GM18505 (cell line): ENCODE measurements at regions not wholly inside any gene's neighbourhood (a gene's known extent, or its start where the extent isn't known, plus 50 kb on each side); places are given as distances from the start of the nearest gene placed in this dataset.

Source experiments
- ATAC-seq: cut with Tn5 transposase; IDR thresholded peaks from one replicate; pipeline ENCODE4 v1.9.1; 2021; ENCODE audit not compliant: unreplicated experiment
- POLR2A ChIP-seq: IDR thresholded peaks from 4 replicates; pipeline ENCODE4 v1.6.1; 2011; ENCODE audit warnings: borderline replicate concordance; ENCODE audit not compliant: insufficient read depth, insufficient read length; ENCODE audit errors: extremely low read depth

- no peak for TF ChIP-seq POLR2A
- no peak for ATAC-seq
These were observed 497.0 kb upstream of the TUSC1 start for GRCh38 chr9:26175264-26175663.

DNA sequence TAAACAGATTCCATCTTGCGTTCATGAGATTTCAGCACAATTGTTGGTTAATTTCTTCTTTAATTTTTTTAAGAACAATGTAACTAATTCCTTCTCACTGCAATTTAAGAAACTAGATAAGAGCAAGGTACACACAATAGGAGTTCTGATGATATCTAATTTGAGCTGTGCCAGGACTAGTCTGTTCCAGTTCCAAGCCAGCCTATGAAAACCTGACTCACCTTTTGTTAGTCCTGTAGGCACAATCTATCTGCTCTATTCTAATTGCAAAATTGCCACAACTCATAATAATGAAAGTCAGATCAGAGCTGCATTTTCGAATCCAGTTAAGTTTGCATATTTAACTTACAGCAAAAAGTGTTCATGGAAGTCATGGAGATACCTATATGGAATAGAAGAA, 494.1 kb upstream of the TUSC1 start:
- TF ChIP-seq POLR2A = no peak

GRCh38 chr9:26171691-26172090, 493.4 kb upstream of the TUSC1 start:
- no peak for TF ChIP-seq POLR2A
- ATAC-seq = no peak

More for the DNA sequence above, 494.1 kb upstream of the TUSC1 start:
- no peak for ATAC-seq

DNA sequence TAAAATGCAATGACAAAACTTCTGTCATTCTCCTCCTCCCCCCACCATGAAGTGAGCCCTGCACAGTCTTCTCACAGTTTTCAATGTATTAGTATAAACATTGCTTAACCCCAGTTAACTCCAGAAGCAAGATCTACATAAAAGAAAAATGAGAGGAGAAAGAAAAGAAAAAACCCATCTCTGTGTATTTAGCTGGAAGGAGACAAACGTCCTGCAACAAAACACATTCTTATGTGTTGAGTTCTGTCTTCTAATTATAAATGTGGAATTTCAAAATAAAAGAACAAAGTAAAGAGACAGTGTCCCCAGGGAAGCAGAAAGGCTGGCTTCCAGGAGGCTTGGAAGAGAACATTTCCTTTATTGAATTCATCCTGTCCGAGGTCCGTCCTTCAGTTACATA, 491.9 kb upstream of the TUSC1 start:
- TF ChIP-seq POLR2A = no peak
- no peak for ATAC-seq

GRCh38 chr9:26169708-26170107, 491.5 kb upstream of the TUSC1 start:
- no peak for TF ChIP-seq POLR2A
- no peak for ATAC-seq

DNA sequence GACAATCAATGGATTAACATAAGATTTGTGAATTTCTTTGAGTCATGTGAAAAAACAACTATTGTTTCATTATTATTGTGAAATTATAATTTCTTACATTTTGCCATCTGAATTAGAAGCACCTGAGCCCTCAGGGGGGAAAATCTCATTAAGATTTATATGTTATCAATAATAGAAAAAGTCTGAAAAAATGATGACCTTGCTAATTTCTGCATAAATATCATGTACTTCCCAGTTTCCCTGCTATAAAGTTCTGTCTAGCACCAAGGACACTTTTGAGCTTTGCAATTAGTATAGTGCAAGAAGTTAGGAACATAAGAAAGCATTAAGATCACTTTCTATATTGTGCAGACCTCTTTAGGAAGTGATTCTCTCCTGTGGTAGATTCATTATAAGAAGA, 488.3 kb upstream of the TUSC1 start:
- no peak for ATAC-seq
- TF ChIP-seq POLR2A = no peak

GRCh38 chr9:26165426-26165825, 487.2 kb upstream of the TUSC1 start:
- TF ChIP-seq POLR2A = no peak
- ATAC-seq = no peak

DNA sequence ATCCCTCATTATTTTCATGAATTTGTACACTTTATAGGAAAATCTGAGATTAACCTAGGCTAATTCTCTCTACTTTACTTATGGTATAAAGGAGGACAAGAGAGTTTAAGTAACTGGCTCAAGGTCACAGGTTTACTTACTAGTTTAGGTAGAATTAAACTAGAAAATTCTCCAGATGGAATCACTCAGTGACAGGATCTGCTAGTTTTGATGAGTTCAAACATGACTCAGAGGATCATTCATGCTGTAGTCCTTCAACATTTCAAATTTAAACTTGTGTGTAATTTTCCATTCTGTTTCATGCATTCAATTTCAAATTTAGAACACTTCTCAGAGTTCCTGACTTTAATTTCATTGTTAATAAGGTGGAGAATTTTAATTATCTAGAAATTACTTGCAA, 485.7 kb upstream of the TUSC1 start:
- no peak for ATAC-seq

GRCh38 chr9:26159575-26160392, 481.5 kb upstream of the TUSC1 start:
- no peak for TF ChIP-seq POLR2A
- no peak for ATAC-seq

More for the DNA sequence above, 485.7 kb upstream of the TUSC1 start:
- no peak for TF ChIP-seq POLR2A

DNA sequence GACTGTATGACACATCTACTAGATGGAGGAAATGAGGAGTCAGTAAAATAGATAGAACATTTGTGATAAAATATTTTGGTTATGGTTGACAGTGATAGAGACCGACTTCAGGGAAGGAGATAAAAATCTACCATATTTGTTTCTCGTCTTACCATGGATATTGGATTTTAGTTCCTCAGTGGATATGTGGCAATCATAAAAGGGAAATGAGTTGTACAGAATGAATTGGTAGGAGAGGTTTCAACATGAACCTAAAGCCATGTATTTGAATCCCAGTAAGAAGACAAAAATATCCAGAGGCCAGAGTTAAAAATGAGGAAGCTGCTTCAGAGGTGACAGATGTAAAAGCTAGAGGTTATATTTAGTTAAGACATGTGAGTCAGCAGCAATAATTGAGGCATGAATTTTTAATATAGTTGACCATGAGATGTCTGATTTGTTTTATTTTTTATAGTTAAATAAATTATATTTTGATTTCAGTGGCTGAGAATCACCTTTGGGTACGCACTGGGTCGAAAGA, 480.4 kb upstream of the TUSC1 start:
- ATAC-seq = no peak
- no peak for TF ChIP-seq POLR2A

- TF ChIP-seq POLR2A = no peak
- peak; percentile 74 for ATAC-seq
These were observed 479.2 kb upstream of the TUSC1 start for GRCh38 chr9:26157411-26157810.

DNA sequence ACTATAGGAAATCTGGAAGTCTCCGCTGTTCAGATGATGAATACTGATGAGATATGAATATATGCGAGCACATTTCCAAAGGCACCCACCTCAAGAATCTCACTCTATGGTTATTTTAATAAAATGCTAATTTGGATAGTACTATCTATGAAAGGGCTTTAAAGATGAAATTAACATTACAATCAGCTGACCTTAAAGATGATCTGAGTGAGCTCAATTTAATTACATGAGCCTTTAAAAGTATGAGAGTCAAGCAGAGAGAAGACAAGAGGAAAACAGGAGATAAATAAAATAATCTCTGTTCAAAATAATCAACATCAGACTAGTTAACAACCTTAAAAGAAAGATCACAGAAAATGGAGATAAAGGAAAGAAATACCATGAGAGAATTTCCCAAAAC, 474.1 kb upstream of the TUSC1 start:
- ATAC-seq = no peak
- TF ChIP-seq POLR2A = no peak

DNA sequence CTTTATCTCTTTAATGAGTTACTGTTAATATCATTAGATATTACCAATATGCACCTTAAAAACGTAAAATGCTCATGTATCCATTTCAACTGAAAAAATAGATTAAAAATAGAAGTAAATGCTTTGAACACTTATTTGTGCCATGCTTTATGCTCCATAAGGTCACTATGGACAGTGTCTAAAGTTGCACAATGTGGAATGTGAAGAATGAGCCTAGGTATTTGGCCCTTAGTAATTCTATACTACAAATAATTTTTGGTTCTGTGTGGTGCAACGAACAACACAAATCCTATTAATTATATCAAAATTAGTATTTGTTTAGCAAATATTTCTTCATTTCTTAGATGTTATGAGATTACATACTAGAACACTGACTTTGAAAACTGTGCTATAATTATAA, 469.9 kb upstream of the TUSC1 start:
- ATAC-seq = no peak

GRCh38 chr9:26145938-26146337, 467.7 kb upstream of the TUSC1 start:
- ATAC-seq = no peak
- no peak for TF ChIP-seq POLR2A

More for the DNA sequence above, 469.9 kb upstream of the TUSC1 start:
- TF ChIP-seq POLR2A = no peak
